Osteoblast (primary cell): ENCODE measurements at regions not wholly inside any gene's neighbourhood (a gene's known extent, or its start where the extent isn't known, plus 50 kb on each side); places are given as distances from the start of the nearest gene placed in this dataset.

Experiments
- DNase-seq: peaks from one replicate; pipeline ENCODE4 v3.0.0; 2011; ENCODE audit warnings: low spot score, mixed read lengths; ENCODE audit not compliant: insufficient read length; ENCODE audit errors: missing footprints
- H2AFZ ChIP-seq: 2 replicates; pipeline ENCODE4 v1.6.0; 2011; ENCODE audit warnings: mild to moderate bottlenecking, low read length
- H3K27ac ChIP-seq: 2 replicates; pipeline ENCODE4 v1.5.1; 2011; ENCODE audit warnings: mild to moderate bottlenecking, low read depth, low read length, moderate library complexity
- H3K27me3 ChIP-seq: 2 replicates; pipeline ENCODE4 v1.6.0; 2012; ENCODE audit warnings: mild to moderate bottlenecking, control low read depth, inconsistent platforms, low read length, moderate library complexity; ENCODE audit not compliant: insufficient read depth
- H3K36me3 ChIP-seq: 2 replicates; pipeline ENCODE4 v1.5.1; 2011; ENCODE audit warnings: mild to moderate bottlenecking, low read length, control low read depth, moderate library complexity; ENCODE audit not compliant: insufficient read depth
- H3K4me1 ChIP-seq: 2 replicates; pipeline ENCODE4 v1.5.1; 2011; ENCODE audit warnings: mild to moderate bottlenecking, low read length, control low read depth, moderate library complexity; ENCODE audit not compliant: insufficient read depth
- H3K4me2 ChIP-seq: 2 replicates; pipeline ENCODE4 v1.6.0; 2011; ENCODE audit warnings: mild to moderate bottlenecking, low read length; ENCODE audit not compliant: insufficient read depth
- H3K4me3 ChIP-seq: fragments of 200-600 bp; sonication (generic); 3 replicates; pipeline ENCODE4 v1.5.1; 2012; ENCODE audit warnings: mild to moderate bottlenecking, low read length, inconsistent platforms; ENCODE audit not compliant: insufficient read depth
- H3K79me2 ChIP-seq: 2 replicates; pipeline ENCODE4 v1.6.0; 2012; ENCODE audit warnings: mild to moderate bottlenecking, low read length, control low read depth, inconsistent platforms; ENCODE audit not compliant: insufficient read depth
- H3K9me3 ChIP-seq: 2 replicates; pipeline ENCODE4 v1.5.1; 2011; ENCODE audit warnings: low read depth, low read length, control low read depth
- H4K20me1 ChIP-seq: 2 replicates; pipeline ENCODE4 v1.6.0; 2012; ENCODE audit warnings: mild to moderate bottlenecking, low read length, control low read depth; ENCODE audit not compliant: insufficient read depth
- TF ChIP-seq, protein P1 (sequence below): IDR thresholded peaks from 2 replicates; pipeline ENCODE4 v1.5.1; 2011; ENCODE audit warnings: mild to moderate bottlenecking, low read depth, low read length, moderate library complexity; ENCODE audit errors: extremely low read depth

DNA sequence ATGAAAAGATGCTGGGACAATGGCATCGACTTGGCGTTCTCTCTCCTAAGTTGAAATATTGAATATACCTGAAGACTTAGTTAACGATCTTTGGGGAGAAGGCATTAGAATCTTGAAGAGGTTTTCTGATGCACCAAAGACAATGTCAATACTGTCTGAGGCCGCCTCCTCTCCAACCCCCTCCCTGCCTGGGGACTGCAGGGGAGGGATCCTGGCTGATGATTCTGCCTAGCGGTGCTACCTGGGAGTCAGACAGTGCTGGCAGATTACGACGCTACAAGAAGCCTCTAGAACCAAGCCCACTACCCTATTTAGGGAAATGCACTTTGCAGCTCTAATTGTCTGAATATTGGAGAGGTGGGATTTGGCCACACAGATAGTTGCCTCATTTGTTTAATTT lies 145.6 kb upstream of the HABP2 start:
- Histone ChIP-seq H3K4me1 (no peaks in the 10 kb centered on the region), H4K20me1 (no peaks in the 10 kb centered on the region), H3K9me3 (no peaks in the 10 kb centered on the region), H3K79me2 (no peaks in the 10 kb centered on the region), H3K27me3 (peaks cover 4% of the 10 kb centered on the region), H3K27ac (no peak overlapping the region), H3K4me2 (no peak overlapping the region), H3K36me3 (no peaks in the 10 kb centered on the region), H3K4me3 (no peak overlapping the region), H2AFZ (no peak overlapping the region)
- no peak for DNase-seq
- TF ChIP-seq, protein P1, sequence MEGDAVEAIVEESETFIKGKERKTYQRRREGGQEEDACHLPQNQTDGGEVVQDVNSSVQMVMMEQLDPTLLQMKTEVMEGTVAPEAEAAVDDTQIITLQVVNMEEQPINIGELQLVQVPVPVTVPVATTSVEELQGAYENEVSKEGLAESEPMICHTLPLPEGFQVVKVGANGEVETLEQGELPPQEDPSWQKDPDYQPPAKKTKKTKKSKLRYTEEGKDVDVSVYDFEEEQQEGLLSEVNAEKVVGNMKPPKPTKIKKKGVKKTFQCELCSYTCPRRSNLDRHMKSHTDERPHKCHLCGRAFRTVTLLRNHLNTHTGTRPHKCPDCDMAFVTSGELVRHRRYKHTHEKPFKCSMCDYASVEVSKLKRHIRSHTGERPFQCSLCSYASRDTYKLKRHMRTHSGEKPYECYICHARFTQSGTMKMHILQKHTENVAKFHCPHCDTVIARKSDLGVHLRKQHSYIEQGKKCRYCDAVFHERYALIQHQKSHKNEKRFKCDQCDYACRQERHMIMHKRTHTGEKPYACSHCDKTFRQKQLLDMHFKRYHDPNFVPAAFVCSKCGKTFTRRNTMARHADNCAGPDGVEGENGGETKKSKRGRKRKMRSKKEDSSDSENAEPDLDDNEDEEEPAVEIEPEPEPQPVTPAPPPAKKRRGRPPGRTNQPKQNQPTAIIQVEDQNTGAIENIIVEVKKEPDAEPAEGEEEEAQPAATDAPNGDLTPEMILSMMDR: no peak

DNA sequence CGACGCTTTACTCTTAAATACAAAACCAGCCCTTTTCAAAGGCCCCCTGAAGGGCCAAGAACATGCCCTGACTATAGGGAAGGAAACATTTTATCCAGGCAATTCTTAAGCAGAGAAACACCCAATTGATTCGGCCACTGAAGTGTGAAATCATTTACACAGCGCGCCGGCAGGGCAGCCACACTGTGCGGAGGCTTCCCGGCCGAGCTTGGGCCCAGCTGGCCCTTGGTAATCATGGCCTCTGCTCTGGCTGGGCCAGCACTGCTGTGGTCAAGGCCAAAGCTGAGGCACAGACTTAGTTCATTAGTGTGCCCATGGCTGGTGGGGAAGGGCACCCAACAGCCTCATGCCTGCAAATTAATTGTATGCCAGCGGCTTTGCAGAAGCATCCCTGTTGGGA lies 143.7 kb upstream of the HABP2 start:
- TF ChIP-seq, protein P1: no peak
- Histone ChIP-seq H3K27me3 (peaks cover 4% of the 10 kb centered on the region), H3K79me2 (no peaks in the 10 kb centered on the region), H3K4me2 (no peak overlapping the region), H3K27ac (no peak overlapping the region), H3K4me3 (no peak overlapping the region), H2AFZ (no peak overlapping the region), H3K36me3 (no peaks in the 10 kb centered on the region), H3K9me3 (no peaks in the 10 kb centered on the region), H3K4me1 (no peaks in the 10 kb centered on the region), H4K20me1 (no peaks in the 10 kb centered on the region)
- DNase-seq: no peak

DNA sequence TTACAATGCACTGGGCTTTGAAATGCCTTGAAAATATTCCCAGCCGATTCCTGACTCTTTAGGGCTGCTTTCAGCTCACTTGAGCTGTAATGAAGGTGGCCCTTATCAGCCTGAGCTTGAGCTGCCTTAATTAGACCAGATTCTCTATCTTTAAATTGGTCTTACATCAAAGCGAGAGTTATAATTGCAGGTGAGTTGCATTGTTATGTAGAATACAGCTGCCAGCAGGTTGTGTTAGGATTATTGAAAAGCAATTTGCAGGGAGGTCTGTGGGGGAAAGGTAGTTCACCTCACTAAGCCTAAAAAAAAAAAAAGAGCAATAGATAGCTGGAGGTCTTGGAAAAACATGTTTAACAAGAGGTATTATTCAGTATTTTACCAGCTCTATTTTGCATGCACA lies 142.2 kb upstream of the HABP2 start:
- Histone ChIP-seq H4K20me1 (no peaks in the 10 kb centered on the region), H3K27ac (no peak overlapping the region), H3K36me3 (no peaks in the 10 kb centered on the region), H3K9me3 (no peaks in the 10 kb centered on the region), H3K4me1 (no peaks in the 10 kb centered on the region), H3K27me3 (peaks cover 4% of the 10 kb centered on the region), H3K4me3 (no peak overlapping the region), H3K4me2 (no peak overlapping the region), H2AFZ (no peak overlapping the region), H3K79me2 (no peaks in the 10 kb centered on the region)
- no peak for DNase-seq
- TF ChIP-seq, protein P1: no peak

DNA sequence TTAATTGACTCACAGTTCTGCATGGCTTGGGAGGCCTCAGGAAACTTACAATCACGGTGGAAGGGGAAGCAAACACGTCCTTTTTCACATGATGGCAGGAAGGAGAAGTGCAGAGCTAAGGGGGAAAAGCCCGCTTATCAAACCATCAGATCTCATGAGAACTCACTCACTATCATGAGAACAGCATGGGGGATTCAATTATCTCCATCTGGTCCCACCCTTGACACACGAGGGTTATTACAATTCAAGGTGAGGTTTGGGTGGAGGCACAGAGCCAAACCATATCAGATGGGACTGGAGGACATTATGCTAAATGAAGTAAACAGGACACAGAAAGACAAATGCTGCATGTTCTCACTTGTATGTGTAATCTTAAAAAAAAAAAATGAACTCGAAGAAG lies 141.4 kb upstream of the HABP2 start:
- TF ChIP-seq, protein P1: no peak
- no peaks in the 10 kb centered on the region for H3K4me1 ChIP-seq
- no peaks in the 10 kb centered on the region for H3K9me3 ChIP-seq
- no peaks in the 10 kb centered on the region for H4K20me1 ChIP-seq
- no peaks in the 10 kb centered on the region for H3K79me2 ChIP-seq
- no peak overlapping the region for H2AFZ ChIP-seq
- peaks cover 4% of the 10 kb centered on the region for H3K27me3 ChIP-seq
- H3K27ac ChIP-seq: no peak overlapping the region
- DNase-seq: no peak
- no peaks in the 10 kb centered on the region for H3K36me3 ChIP-seq
- no peak overlapping the region for H3K4me3 ChIP-seq
- H3K4me2 ChIP-seq: no peak overlapping the region
